G401.6 (cell line): ENCODE measurements at regions not wholly inside any gene's neighbourhood (a gene's known extent, or its start where the extent isn't known, plus 50 kb on each side); places are given as distances from the start of the nearest gene placed in this dataset.
"Not testable (repeated sequence)": the region's sequence is repeated elsewhere in the genome, so short reads cannot be mapped to it uniquely, and the experiment has no call there.

Source experiments
- FAIRE-seq: peaks from 2 replicates; lab custom pipeline; 2012; peaks lifted over from hg19 to GRCh38; lab: Jason Lieb, UNC

- FAIRE-seq = no peak
These were observed 589.8 kb upstream of the CDH2 start for GRCh38 chr18:28766721-28767120.

DNA sequence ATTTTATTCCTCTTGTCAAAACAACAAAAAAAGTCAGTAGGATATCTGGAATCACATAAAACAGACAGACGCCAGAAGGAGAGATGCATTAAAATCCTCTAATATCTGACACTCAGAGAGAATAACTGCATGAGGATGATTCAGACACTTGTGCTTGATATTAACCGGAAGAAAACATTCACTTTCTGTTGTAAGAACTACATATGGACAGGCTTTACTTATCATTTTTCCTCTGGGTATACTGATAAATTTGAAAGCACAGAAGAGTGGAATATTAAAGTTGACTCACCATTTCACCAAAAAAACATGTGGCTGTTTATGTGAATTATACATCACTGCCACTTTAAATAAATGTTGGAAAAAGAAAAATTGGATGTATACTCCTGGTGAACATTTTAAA, 589.1 kb upstream of the CDH2 start:
- FAIRE-seq = no peak

DNA sequence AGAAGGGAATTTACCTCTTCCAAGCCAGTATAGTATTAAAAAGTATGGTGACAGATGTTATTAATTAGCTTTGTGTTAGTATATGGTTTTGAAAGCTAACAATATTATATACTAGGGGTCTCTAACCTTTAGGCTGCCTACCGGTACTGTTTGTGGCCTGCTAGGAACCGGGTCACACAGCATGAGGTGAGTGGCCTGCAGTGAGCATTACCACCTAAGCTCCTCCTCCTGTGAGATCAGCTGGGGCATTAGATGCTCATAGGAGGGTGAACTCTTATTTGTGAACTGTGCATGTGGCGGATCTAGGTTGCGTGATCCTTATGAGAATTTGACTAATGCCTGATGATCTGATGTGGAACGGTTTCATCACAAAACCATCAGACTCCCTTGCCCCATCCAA, 583.4 kb upstream of the CDH2 start:
- FAIRE-seq = no peak

DNA sequence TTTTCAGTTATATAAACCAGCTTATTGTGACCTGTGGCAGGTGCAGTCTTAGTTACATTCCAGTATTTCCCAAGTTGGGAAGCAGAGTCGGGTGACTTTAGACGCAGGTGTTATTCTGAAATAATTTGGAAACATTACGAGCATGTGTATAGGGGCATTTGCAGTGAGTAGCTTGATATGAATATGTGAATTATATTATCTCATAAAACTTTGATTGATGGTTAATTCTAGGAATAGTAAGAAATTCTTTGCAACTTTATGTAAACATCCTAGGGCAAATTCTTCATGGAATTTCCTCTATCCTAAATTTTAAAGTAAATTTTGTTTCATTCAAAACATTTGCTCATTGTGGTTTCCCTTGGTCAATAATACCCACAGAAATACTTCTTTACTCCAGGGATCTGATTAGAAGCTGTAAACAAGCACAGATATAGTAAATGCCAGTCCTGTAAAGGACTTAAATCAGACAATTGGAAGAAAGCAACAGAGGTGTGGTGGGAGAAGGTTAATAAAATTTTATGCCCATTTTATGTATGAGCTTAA, 580.6 kb upstream of the CDH2 start:
- FAIRE-seq = no peak

DNA sequence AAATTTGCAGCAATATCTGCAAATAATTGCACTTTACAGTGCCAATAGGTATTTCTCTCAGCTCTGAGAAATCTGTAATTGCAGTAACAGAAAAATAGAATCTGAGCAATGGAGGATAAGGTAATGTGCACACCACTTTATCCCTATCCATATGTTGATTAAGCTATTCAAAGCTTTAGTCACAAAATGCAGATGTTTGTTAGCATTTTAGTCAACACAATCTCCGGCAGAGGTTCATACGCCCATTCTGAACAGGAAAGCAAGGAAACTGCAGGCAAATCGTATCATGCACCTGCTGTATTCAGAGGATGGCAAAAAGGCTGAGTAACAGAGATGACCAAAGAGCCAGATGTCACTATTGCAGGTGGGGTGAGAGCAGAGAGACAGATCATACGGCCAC, 566.2 kb upstream of the CDH2 start:
- no peak for FAIRE-seq

DNA sequence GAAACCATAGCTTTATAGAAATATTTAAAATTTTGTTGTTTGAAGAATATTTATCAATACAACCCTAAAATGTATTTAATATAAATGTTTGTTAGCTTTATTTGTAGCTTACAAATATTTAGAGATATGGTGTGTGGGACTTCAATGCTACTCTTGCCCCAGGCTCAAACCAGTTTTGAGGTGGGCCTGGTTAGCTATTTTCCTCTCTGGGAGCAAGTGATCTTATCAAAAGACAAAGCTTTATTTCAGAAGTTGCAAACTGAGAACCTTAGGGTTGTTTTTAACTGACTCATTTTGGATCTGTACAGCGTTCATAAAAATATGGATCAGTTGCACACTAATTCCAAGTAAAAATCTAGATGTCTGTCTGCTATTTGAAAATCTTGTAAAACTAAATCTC, 563.6 kb upstream of the CDH2 start:
- FAIRE-seq = no peak

GRCh38 chr18:28736951-28737350, 560.0 kb upstream of the CDH2 start:
- no peak for FAIRE-seq

GRCh38 chr18:28736223-28736622, 559.3 kb upstream of the CDH2 start:
- FAIRE-seq = no peak

GRCh38 chr18:28735731-28736130, 558.8 kb upstream of the CDH2 start:
- FAIRE-seq = no peak

GRCh38 chr18:28729321-28729720, 552.4 kb upstream of the CDH2 start:
- no peak for FAIRE-seq

GRCh38 chr18:28728891-28729290, 552.0 kb upstream of the CDH2 start:
- no peak for FAIRE-seq

- not testable (repeated sequence) for FAIRE-seq
These were observed 550.3 kb upstream of the CDH2 start for GRCh38 chr18:28727189-28727588.

- no peak for FAIRE-seq
These were observed 548.9 kb upstream of the CDH2 start for GRCh38 chr18:28725876-28726275.

DNA sequence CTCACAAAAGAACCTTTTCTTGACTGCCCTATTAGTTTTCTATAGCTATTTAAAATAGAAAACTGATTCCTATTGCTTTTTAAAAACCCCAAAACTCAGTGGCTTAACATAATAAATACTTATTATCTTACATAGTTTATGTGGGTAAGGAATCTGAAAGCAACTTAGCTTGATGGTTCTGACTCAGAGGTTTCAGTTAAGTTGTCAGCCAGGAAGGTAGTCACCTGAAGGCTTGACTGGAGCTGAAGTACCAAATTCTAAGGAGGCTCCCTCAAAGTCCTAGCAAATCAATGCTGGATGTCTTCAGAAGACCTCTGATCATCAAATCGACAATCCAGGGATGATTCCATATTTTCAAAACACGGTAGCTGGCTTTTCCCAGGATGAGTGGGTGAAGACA, 546.6 kb upstream of the CDH2 start:
- FAIRE-seq = no peak

DNA sequence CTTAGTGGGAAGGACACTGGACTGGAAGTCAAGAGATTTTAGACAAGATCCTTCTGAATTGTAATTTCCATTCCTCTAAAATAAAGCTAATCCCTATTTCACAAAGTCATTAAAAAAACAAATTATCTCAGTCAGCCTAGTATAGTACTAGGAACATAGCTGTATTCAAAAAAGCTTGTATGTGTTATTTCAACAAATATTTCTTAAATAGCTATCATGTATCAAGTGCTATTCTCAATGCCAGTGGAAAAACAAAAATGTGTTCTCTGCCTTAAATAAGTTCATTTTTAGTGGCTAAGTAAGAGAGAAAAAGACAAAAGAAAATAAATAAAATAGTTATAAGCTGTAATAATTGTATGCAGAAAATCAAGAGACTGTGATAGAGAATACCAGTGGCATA, 541.8 kb upstream of the CDH2 start:
- FAIRE-seq = no peak

DNA sequence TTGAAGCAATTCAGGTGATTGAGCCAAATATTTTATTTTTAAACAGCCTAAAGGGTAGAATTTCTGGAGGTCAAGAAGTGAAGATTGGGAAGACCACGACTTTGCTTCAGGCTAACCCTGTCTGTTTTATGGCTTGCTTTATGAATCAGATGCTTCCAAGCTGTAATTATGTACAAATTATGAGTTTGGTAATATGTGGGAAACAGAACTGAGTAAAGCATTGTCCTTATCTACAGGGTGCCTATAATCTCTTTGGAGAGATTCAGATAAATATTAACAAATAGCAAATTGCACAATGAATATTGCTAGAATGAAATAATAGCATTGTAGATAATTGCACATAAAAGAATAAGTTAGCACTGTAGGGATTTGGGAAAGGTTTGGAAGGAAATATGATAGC, 539.4 kb upstream of the CDH2 start:
- no peak for FAIRE-seq

- no peak for FAIRE-seq
These were observed 538.3 kb upstream of the CDH2 start for GRCh38 chr18:28715206-28715605.

DNA sequence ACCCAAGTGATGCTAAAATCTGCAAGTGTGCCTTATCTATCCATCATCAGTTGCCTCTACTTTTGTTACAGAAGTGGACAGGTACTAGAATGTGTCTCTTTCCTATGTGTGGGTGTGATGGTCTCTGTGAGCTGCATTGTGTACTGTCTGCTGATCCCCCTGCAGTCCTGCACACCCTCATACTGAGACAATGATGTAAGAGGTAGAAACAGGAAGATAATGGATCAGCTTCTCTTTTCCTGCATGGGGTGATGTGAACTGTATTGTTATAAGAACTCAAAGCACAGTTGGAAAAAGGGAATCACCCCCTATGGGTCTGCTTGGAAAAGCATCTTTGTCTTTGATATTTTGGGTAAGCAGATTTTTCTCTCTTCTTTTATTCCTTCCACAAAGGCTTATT, 537.6 kb upstream of the CDH2 start:
- FAIRE-seq = no peak

- FAIRE-seq = no peak
These were observed 536.0 kb upstream of the CDH2 start for GRCh38 chr18:28712796-28713425.

DNA sequence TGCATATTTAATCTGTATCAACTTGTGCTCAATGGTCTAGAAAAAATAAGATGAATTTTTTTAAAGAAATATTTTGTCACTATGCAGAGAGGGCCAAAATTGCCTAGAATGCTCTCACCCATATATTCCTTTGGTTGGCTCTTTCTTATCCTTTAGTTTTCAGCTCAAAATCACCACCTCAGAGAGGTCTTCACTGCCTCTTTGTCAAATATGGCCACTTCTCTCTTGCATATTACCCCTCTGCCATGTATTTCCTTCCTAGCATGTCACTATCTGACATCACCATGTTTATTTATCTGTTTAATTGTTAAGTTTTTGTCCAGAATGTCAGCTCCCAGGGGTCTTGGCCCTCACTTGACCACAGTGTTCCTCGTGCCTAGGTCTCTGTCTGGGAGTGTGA, 535.2 kb upstream of the CDH2 start:
- no peak for FAIRE-seq

- FAIRE-seq = no peak
These were observed 534.2 kb upstream of the CDH2 start for GRCh38 chr18:28711096-28711495.

- FAIRE-seq = no peak
These were observed 530.1 kb upstream of the CDH2 start for GRCh38 chr18:28707006-28707405.

DNA sequence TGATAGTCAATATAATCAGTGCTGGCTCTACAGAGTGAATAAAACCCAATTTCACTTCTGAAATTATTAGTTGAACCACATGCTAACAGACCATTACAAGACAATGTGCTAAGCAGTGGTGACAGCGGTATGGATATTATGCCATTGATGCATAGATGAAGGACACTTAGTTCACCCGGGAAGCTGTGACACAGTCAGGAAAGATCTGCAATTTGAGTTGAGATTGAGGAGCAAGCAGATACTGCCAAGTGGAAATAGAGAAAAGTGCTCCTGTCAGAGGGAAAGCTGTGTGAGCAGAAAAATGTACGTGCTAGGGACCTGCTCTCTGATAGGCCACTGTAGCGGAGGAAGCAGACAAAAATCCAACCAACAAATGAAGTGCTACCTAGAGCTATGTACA, 529.5 kb upstream of the CDH2 start:
- FAIRE-seq = no peak

- no peak for FAIRE-seq
These were observed 528.6 kb upstream of the CDH2 start for GRCh38 chr18:28705482-28705881.

DNA sequence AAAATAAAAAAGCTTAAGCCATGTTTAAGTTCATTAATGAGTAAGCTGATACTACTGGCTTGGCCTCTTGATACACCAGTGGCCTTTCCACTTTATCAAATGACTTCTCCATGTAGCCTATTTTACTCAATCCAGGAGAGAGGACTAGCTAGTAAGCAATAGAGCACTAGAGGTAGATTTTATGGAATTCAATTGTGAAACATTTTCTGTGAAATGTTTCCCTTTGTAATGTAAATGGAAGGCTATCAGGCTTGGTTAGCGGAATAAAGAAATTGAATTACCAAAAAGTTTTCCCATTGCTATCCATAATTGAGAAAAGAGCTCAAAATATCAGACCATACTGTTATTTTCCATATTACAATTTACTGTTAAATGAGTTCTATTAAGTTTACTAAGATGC, 515.4 kb upstream of the CDH2 start:
- no peak for FAIRE-seq
